ENCODE measurements at regions not wholly inside any gene's neighbourhood (a gene's known extent, or its start where the extent isn't known, plus 50 kb on each side); places are given as distances from the start of the nearest gene placed in this dataset.
"Not testable (repeated sequence)": the region's sequence is repeated elsewhere in the genome, so short reads cannot be mapped to it uniquely, and the experiment has no call there.

DNA sequence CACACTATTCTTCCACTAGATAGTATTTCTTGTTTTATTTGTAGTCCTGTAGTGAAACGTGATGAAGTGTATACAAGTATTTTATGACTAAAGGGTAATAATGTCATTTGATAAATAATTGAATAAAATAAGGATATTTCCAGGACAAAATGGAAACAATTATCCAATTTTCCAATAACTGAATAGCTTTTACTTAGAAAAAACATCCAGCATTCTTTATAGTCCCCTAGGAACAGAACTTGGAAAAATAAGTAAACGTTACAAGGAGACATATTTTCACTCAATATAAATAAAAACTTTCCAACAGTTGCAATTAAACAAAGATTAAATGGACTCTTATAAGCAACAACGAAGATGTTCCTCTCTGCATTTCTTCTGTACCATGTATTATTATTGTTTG, 566.0 kb downstream of the TMA16 start:
- DNase-seq (ENCODE audit: low spot score in 2 of 2) = no peak
- Mint-ChIP-seq H3K9me3 (peaks cover 22% of the 10 kb centered on the region), H3K36me3 (ENCODE audit: insufficient read depth) (no peaks in the 10 kb centered on the region), H3K27me3 (no peaks in the 10 kb centered on the region), H3K27ac (ENCODE audit: low read depth) (no peak overlapping the region), H3K4me1 (no peaks in the 10 kb centered on the region), H3K4me3 (no peak overlapping the region)
- ATAC-seq (replicated peaks; ENCODE audit: extremely low read depth, poor library complexity, severe bottlenecking) = no peak

DNA sequence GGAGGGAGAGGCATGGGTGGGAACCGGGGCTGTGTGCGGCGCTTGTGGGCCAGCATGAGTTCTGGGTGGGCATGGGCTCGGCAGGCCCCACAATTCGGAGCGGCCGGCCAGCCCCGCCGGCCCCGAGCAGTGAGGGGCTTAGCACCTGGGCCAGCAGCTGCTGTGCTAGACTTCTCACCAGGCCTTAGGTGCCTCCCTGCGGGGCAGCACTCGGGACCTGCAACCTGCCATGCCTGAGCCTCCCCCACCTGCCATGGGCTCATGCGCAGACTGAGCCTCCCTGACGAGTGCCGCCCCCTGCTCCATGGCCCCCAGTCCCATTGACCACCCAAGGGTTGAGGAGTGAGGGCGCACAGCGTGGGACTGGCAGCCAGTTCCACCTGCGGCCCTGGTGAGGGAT, 573.9 kb downstream of the TMA16 start:
- DNase-seq (ENCODE audit: low spot score in 2 of 2) (no peak), ATAC-seq (replicated peaks; ENCODE audit: extremely low read depth, poor library complexity, severe bottlenecking) (no peak)
- Mint-ChIP-seq H3K4me1 (no peaks in the 10 kb centered on the region), H3K9me3 (peaks cover 30% of the 10 kb centered on the region), H3K27me3 (no peaks in the 10 kb centered on the region), H3K4me3 (no peak overlapping the region), H3K36me3 (ENCODE audit: insufficient read depth) (no peaks in the 10 kb centered on the region), H3K27ac (ENCODE audit: low read depth) (no peak overlapping the region)

DNA sequence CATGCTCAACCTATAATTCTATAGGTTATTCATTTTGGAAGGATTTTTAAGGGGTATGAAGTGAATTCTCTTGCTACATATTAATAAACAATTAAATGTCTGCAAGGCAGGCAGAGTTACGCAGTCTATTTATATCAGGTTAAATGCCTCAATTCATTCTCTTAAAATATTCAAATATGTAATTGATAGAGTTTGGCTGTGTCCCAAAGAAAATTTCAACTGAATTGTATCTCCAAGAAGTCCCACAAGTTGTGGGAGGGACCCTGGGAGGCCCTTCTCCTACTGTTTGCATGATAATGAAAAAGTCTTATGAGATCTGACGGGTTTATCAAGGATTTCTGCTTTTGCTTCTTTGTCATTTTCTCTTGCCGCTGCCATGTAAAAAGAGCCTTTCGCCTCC, 576.1 kb downstream of the TMA16 start:
- H3K36me3 Mint-ChIP-seq (ENCODE audit: insufficient read depth) = no peaks in the 10 kb centered on the region
- H3K27ac Mint-ChIP-seq (ENCODE audit: low read depth) = no peak overlapping the region
- DNase-seq (ENCODE audit: low spot score in 2 of 2) (no peak), ATAC-seq (replicated peaks; ENCODE audit: extremely low read depth, poor library complexity, severe bottlenecking) (no peak)
- H3K4me1 Mint-ChIP-seq = no peaks in the 10 kb centered on the region
- H3K27me3 Mint-ChIP-seq = no peaks in the 10 kb centered on the region
- peaks cover 16% of the 10 kb centered on the region for H3K9me3 Mint-ChIP-seq
- H3K4me3 Mint-ChIP-seq = no peak overlapping the region

DNA sequence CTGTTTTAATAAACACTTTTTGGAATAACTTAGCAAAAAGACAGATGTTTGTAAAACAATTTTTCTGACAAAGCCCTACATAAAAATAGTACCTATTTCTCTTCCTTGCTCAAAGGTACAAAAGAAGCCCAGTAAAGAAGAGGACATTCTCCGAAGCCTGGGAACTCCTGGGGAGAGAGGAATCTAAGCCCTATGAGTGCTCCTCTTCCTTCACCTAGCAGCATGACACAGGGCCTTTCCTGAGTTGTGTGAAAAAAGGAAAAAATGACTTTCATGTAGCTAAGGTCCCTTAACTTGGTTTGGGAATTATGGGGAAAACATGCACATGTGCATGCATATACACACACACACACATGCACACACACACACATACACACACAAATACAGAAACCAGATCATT, 586.9 kb downstream of the TMA16 start:
- H3K4me3 Mint-ChIP-seq = no peak overlapping the region
- H3K27ac Mint-ChIP-seq (ENCODE audit: low read depth) = no peak overlapping the region
- H3K27me3 Mint-ChIP-seq = no peaks in the 10 kb centered on the region
- ATAC-seq (replicated peaks; ENCODE audit: extremely low read depth, poor library complexity, severe bottlenecking) = no peak
- DNase-seq (ENCODE audit: low spot score in 2 of 2) = no peak
- H3K36me3 Mint-ChIP-seq (ENCODE audit: insufficient read depth) = no peaks in the 10 kb centered on the region
- no peaks in the 10 kb centered on the region for H3K4me1 Mint-ChIP-seq
- peaks cover 12% of the 10 kb centered on the region for H3K9me3 Mint-ChIP-seq

DNA sequence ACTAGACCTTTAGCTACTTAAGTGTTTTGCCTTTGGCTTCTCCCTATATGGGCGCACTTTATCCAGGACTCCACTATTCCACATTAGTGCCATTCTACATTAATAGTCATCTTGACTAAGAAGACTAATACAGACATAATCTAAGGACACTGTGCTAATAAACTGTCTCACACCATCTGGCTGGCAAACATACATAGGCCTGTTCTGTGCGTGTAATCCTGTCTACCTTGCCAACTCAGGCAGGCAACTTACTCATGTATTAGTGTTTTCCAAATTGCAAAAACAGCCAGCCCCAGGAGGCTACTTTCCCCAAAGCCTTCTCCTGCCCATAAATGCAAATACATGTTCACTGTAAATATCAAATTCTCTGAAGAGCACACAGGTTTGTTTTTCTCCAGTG, 587.3 kb downstream of the TMA16 start:
- H3K36me3 Mint-ChIP-seq (ENCODE audit: insufficient read depth) = no peaks in the 10 kb centered on the region
- no peak for DNase-seq (ENCODE audit: low spot score in 2 of 2)
- no peak for ATAC-seq (replicated peaks; ENCODE audit: extremely low read depth, poor library complexity, severe bottlenecking)
- no peaks in the 10 kb centered on the region for H3K4me1 Mint-ChIP-seq
- no peak overlapping the region for H3K4me3 Mint-ChIP-seq
- no peak overlapping the region for H3K27ac Mint-ChIP-seq (ENCODE audit: low read depth)
- peaks cover 7% of the 10 kb centered on the region for H3K9me3 Mint-ChIP-seq
- no peaks in the 10 kb centered on the region for H3K27me3 Mint-ChIP-seq

DNA sequence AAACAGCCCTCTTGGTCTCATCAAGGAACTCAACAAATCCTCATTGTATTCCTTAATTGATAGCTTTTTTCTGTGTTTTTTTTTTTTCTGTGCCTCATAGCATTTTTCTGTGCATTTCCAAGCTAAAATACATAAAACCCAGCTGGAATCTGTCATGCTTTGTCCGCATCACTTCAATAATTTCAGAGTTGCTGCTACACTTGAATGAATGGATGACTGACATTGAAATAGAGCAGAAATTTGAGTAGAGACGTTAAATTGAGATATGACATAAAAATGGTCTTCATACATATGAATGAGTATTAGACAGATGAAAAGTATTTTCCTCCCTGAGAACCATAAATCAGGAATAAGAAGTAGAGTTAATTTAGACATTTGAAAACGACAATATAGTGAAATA, 593.2 kb downstream of the TMA16 start:
- H3K4me3 Mint-ChIP-seq = no peak overlapping the region
- no peaks in the 10 kb centered on the region for H3K9me3 Mint-ChIP-seq
- H3K36me3 Mint-ChIP-seq (ENCODE audit: insufficient read depth) = no peaks in the 10 kb centered on the region
- no peaks in the 10 kb centered on the region for H3K4me1 Mint-ChIP-seq
- DNase-seq (ENCODE audit: low spot score in 2 of 2) (no peak), ATAC-seq (replicated peaks; ENCODE audit: extremely low read depth, poor library complexity, severe bottlenecking) (no peak)
- H3K27ac Mint-ChIP-seq (ENCODE audit: low read depth) = no peak overlapping the region
- H3K27me3 Mint-ChIP-seq = no peaks in the 10 kb centered on the region

DNA sequence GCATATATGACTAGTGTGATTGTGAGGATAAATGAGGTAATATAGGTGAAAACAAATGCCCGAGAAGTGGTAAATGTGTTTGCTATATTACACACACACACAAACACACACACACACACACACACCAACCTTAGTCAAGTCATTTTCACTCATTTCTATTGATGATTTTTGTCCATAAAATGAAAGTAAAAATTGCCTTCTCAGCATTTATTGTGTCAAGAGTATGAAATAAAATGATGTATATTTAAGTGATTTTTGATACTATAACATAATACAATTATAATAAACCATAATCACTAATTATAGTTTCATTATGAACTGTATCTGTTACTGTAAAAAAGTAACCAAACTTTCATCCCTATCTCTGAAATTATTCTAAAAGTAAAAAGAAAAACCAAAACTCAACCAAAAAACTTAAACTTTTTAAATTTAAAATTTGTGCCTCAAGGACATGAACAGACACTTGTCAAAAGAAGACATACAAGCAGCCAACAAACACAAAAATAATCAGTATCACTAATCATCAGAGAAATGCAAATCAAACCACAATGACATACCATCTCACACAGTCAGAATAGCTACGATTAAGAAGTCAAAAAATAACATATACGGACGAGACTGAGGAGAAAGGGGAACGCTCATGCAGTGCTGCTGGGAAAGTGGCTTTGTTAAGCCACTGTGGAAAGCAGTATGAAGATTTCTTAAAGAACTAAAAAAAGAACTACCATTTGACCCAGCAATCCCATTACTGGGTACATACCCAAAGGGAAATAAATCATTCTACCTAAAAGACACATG, 601.0 kb downstream of the TMA16 start:
- no peak overlapping the region for H3K4me3 Mint-ChIP-seq
- no peak for ATAC-seq (replicated peaks; ENCODE audit: extremely low read depth, poor library complexity, severe bottlenecking)
- no peak for DNase-seq (ENCODE audit: low spot score in 2 of 2)
- H3K36me3 Mint-ChIP-seq (ENCODE audit: insufficient read depth) = no peaks in the 10 kb centered on the region
- no peaks in the 10 kb centered on the region for H3K9me3 Mint-ChIP-seq
- no peaks in the 10 kb centered on the region for H3K4me1 Mint-ChIP-seq
- H3K27ac Mint-ChIP-seq (ENCODE audit: low read depth) = no peak overlapping the region
- no peaks in the 10 kb centered on the region for H3K27me3 Mint-ChIP-seq

DNA sequence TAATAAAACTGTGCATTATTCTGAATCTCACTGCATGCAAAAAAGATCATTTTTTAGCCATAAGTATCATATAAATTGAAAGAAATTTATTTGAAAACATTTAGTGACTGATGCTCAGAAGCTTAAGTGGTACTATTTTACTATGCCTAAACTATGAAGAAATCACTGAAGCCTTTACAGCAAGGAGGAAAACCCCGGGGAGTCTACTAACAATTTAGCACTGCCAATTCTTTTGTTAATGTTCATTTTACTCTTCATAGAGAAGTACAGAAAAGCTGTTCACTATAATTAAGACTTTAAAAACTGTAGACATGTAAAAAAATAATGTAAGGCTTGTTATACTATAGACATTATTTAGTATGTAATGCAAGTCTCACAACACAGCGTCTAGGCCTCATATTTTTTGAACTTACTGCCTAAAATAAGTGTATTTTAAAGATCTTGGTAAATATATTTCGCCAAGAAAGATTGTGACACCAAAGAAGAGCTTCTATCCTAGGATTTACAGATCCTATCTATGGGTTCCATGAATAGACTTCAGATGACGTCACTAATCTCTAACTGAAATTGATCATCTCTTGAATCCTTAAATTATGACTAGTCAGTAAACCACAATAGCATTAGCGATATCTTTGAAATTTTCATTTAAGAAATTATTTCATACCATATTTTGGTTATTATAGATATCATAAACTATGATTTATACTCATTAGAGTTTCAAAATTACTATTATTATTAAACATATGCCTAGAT, 602.5 kb downstream of the TMA16 start:
- DNase-seq (ENCODE audit: low spot score in 2 of 2) = no peak
- Mint-ChIP-seq H3K9me3 (no peaks in the 10 kb centered on the region), H3K27ac (ENCODE audit: low read depth) (no peak overlapping the region), H3K27me3 (no peaks in the 10 kb centered on the region), H3K4me3 (no peak overlapping the region), H3K36me3 (ENCODE audit: insufficient read depth) (no peaks in the 10 kb centered on the region), H3K4me1 (no peaks in the 10 kb centered on the region)
- no peak for ATAC-seq (replicated peaks; ENCODE audit: extremely low read depth, poor library complexity, severe bottlenecking)

DNA sequence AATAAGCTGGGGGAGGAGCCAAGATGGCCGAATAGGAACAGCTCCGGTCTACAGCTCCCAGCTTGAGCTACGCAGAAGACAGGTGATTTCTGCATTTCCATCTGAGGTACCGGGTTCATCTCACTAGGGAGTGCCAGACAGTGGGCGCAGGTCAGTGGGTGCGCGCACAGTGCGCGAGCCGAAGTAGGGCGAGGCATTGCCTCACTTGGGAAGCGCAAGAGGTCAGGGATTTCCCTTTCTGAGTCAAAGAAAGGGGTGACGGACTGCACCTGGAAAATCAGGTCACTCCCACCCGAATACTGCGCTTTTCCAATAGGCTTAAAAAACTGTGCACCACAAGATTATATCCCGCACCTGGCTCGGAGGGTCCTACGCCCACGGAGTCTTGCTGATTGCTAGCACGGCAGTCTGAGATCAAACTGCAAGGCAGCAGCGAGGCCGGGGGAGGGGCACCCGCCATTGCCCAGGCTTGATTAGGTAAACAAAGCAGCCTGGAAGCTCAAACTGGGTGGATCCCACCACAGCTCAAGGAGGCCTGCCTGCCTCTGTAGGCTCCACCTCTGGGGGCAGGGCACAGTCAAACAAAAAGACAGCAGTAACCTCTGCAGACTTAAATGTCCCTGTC, 606.4 kb downstream of the TMA16 start:
- not testable (repeated sequence) for H3K4me1 Mint-ChIP-seq; H3K4me3 Mint-ChIP-seq; DNase-seq (ENCODE audit: low spot score in 2 of 2); H3K27me3 Mint-ChIP-seq; ATAC-seq (replicated peaks; ENCODE audit: extremely low read depth, poor library complexity, severe bottlenecking); H3K36me3 Mint-ChIP-seq (ENCODE audit: insufficient read depth); H3K9me3 Mint-ChIP-seq; H3K27ac Mint-ChIP-seq (ENCODE audit: low read depth)

DNA sequence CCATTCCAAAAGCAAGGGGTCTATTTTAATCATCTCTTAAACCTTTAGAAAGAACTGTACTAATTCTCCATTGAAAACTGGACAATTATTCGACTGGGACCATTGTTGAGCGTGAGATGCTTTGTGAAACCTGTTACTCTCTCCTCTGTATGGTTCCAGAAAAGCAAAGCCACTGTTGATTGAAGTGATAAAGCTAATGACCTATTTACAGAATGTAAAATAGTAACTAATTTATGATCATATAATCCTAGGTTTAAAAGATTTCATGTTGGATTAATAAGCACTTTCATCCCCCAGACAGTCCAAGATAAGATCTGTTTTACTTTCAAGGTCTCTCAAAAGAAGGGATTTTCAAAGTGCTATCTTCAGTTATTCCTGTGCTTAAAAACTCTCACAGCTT, 614.5 kb downstream of the TMA16 start:
- DNase-seq (ENCODE audit: low spot score in 2 of 2) = no peak
- H3K4me3 Mint-ChIP-seq = no peak overlapping the region
- H3K27me3 Mint-ChIP-seq = no peaks in the 10 kb centered on the region

DNA sequence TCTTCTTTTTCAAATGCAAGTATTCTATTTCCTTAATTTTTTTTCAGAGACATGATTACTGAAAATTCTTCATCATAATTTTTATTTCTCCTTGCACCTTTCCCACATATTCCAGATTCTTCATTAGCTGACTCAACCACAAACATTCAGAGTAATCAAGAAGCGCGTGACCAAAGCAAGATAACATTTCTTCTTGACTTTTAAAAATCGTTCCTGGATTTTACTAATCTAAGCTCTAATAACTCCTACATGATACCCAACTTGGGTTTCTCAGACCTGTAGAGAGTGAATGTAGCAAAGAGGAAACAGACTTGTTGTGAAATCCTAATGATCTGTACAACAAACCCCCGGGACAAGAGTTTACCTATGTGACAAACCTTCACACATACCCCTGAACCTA, 615.0 kb downstream of the TMA16 start:
- H3K27me3 Mint-ChIP-seq = no peaks in the 10 kb centered on the region
- ATAC-seq (replicated peaks; ENCODE audit: extremely low read depth, poor library complexity, severe bottlenecking) = no peak

More for the DNA sequence above, 614.5 kb downstream of the TMA16 start:
- no peaks in the 10 kb centered on the region for H3K36me3 Mint-ChIP-seq (ENCODE audit: insufficient read depth)
- H3K27ac Mint-ChIP-seq (ENCODE audit: low read depth) = no peak overlapping the region
- H3K9me3 Mint-ChIP-seq = no peaks in the 10 kb centered on the region
- H3K4me1 Mint-ChIP-seq = no peaks in the 10 kb centered on the region
- ATAC-seq (replicated peaks; ENCODE audit: extremely low read depth, poor library complexity, severe bottlenecking) = no peak

DNA sequence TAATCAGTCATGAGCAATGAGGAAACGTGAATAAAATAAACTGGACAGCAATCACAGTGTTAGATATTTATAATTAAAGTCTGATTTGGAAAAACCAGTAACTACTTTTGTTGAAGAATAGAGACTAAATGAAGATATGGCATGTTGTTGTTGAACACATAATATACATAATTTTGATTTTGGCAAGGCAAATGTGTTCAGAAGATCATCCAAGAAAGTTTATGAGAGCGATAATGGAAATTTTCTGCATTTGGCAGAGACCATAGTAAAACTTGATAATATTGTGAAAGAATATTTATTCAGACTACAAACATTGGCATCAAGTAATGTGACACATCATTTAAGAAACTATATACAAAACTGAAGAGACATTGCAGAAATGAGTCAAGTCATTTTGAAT, 620.7 kb downstream of the TMA16 start:
- no peak for DNase-seq (ENCODE audit: low spot score in 2 of 2)
- Mint-ChIP-seq H3K9me3 (peaks cover 5% of the 10 kb centered on the region), H3K4me3 (no peak overlapping the region), H3K4me1 (no peaks in the 10 kb centered on the region), H3K36me3 (ENCODE audit: insufficient read depth) (no peaks in the 10 kb centered on the region), H3K27me3 (no peaks in the 10 kb centered on the region), H3K27ac (ENCODE audit: low read depth) (no peak overlapping the region)
- ATAC-seq (replicated peaks; ENCODE audit: extremely low read depth, poor library complexity, severe bottlenecking) = no peak

More for the DNA sequence above, 615.0 kb downstream of the TMA16 start:
- Mint-ChIP-seq H3K4me1 (no peaks in the 10 kb centered on the region), H3K36me3 (ENCODE audit: insufficient read depth) (no peaks in the 10 kb centered on the region), H3K4me3 (no peak overlapping the region), H3K9me3 (no peaks in the 10 kb centered on the region), H3K27ac (ENCODE audit: low read depth) (no peak overlapping the region)
- no peak for DNase-seq (ENCODE audit: low spot score in 2 of 2)

DNA sequence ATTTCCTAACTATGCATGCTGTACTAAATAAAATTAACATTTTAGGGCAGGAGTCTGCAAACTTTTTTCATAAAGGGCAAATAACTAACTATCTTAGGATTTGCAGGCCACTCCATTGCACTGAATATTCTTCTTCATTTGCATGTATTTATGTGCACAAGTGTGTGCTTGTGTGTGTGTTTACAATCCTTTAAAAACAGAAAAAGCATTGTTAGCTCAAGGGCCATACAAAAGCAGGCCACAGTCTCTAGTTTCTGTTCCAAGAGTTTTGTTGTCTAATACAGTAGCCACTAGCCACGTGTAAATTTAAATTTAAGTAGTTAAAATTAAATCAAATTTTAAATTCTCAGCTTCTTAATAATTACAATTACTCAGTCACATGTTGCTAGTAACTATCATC, 621.8 kb downstream of the TMA16 start:
- H3K4me3 Mint-ChIP-seq = no peak overlapping the region
- peaks cover 15% of the 10 kb centered on the region for H3K9me3 Mint-ChIP-seq
- ATAC-seq (replicated peaks; ENCODE audit: extremely low read depth, poor library complexity, severe bottlenecking) = no peak
- H3K4me1 Mint-ChIP-seq = no peaks in the 10 kb centered on the region
- H3K36me3 Mint-ChIP-seq (ENCODE audit: insufficient read depth) = peaks cover 2% of the 10 kb centered on the region
- H3K27ac Mint-ChIP-seq (ENCODE audit: low read depth) = no peak overlapping the region
- no peak for DNase-seq (ENCODE audit: low spot score in 2 of 2)
- H3K27me3 Mint-ChIP-seq = no peaks in the 10 kb centered on the region
